Neuronal stem cell (in vitro differentiated cells): ENCODE measurements at regions not wholly inside any gene's neighbourhood (a gene's known extent, or its start where the extent isn't known, plus 50 kb on each side); places are given as distances from the start of the nearest gene placed in this dataset.

Experiments
- DNase-seq: peaks from one replicate; pipeline ENCODE4 v3.0.0-alpha.2; 2013; ENCODE audit warnings: low spot score
- H2AFZ ChIP-seq: one replicate; pipeline ENCODE4 v1.6.1; 2013; ENCODE audit warnings: mild to moderate bottlenecking, low read length, inconsistent platforms
- H2AK5ac ChIP-seq: 2 replicates; pipeline ENCODE4 v1.6.1; 2013; ENCODE audit warnings: low read depth, mild to moderate bottlenecking, inconsistent platforms, low read length, moderate library complexity, mixed read lengths
- H2BK120ac ChIP-seq: 2 replicates; pipeline ENCODE4 v1.6.1; 2013; ENCODE audit warnings: low read depth, mild to moderate bottlenecking, inconsistent platforms, low read length, moderate library complexity, mixed read lengths
- H2BK12ac ChIP-seq: one replicate; pipeline ENCODE4 v1.6.1; 2013; ENCODE audit warnings: low read length, inconsistent platforms
- H2BK15ac ChIP-seq: 2 replicates; pipeline ENCODE4 v1.6.1; 2013; ENCODE audit warnings: mild to moderate bottlenecking, low read length, inconsistent platforms, mixed read lengths
- H2BK5ac ChIP-seq: one replicate; pipeline ENCODE4 v1.6.1; 2013; ENCODE audit warnings: inconsistent platforms, mild to moderate bottlenecking, low read length, moderate library complexity
- H3K14ac ChIP-seq: one replicate; pipeline ENCODE4 v1.6.1; 2013; ENCODE audit warnings: low read length, inconsistent platforms
- H3K18ac ChIP-seq: 2 replicates; pipeline ENCODE4 v1.6.1; 2013; ENCODE audit warnings: low read length, inconsistent platforms
- H3K23ac ChIP-seq: 2 replicates; pipeline ENCODE4 v1.6.1; 2013; ENCODE audit warnings: low read depth, mild to moderate bottlenecking, mixed read lengths, low read length, inconsistent platforms; ENCODE audit not compliant: poor library complexity
- H3K27ac ChIP-seq: replicated peaks from 3 replicates; pipeline ENCODE4 v1.5.1; 2013; ENCODE audit warnings: low read length, inconsistent platforms
- H3K27me3 ChIP-seq, 3 experiments: 2 replicates each; pipeline ENCODE4 v1.6.1; 2013; ENCODE audit warnings: low read length in 3 of 3, mild to moderate bottlenecking in 2 of 3, inconsistent platforms in 1 of 3, low read depth in 1 of 3, mixed read lengths in 1 of 3, moderate library complexity in 1 of 3; ENCODE audit not compliant: control insufficient read depth in 3 of 3, insufficient read depth in 3 of 3
- H3K36me3 ChIP-seq, 2 donors: replicated peaks in 1 of 2; 2 replicates each; pipeline ENCODE4 v1.6.1; 2013; ENCODE audit warnings: low read length in 2 of 2; ENCODE audit not compliant: control insufficient read depth in 2 of 2, insufficient read depth in 2 of 2
- H3K4ac ChIP-seq: 2 replicates; pipeline ENCODE4 v1.6.1; 2013; ENCODE audit warnings: inconsistent platforms, mild to moderate bottlenecking, low read length, moderate library complexity
- H3K4me1 ChIP-seq, 2 donors: 1 replicate in 1 of 2; 2 replicates in 1 of 2; pipeline ENCODE4 v1.6.1; 2013; ENCODE audit warnings: low read length in 2 of 2, low read depth in 1 of 2; ENCODE audit not compliant: control insufficient read depth in 2 of 2, insufficient read depth in 1 of 2
- H3K4me2 ChIP-seq: one replicate; pipeline ENCODE4 v1.6.1; 2013; ENCODE audit warnings: mild to moderate bottlenecking, low read length, inconsistent platforms; ENCODE audit not compliant: insufficient read depth, poor library complexity, severe bottlenecking
- H3K4me3 ChIP-seq, 2 donors: 2 replicates each; pipeline ENCODE4 v1.5.1; 2013; ENCODE audit warnings: low read length in 2 of 2, mild to moderate bottlenecking in 2 of 2, inconsistent platforms in 1 of 2, moderate library complexity in 1 of 2
- H3K79me1 ChIP-seq: one replicate; pipeline ENCODE4 v1.6.1; 2013; ENCODE audit warnings: low read depth, mild to moderate bottlenecking, inconsistent platforms, low read length, moderate library complexity
- H3K9ac ChIP-seq: one replicate; pipeline ENCODE4 v1.6.1; 2013; ENCODE audit warnings: mild to moderate bottlenecking, low read depth, low read length, inconsistent platforms; ENCODE audit not compliant: poor library complexity
- H3K9me3 ChIP-seq, 2 donors: replicated peaks in 1 of 2; 2 replicates each; pipeline versions ENCODE3 to v1.6.1; 2013; ENCODE audit warnings: low read length in 2 of 2, mild to moderate bottlenecking in 2 of 2, inconsistent platforms in 1 of 2, low read depth in 1 of 2, mixed read lengths in 1 of 2, moderate library complexity in 1 of 2; ENCODE audit not compliant: control insufficient read depth in 2 of 2, insufficient read depth in 1 of 2
- H4K8ac ChIP-seq: one replicate; pipeline ENCODE4 v1.6.1; 2013; ENCODE audit warnings: low read depth, mild to moderate bottlenecking, inconsistent platforms, low read length, moderate library complexity
- H4K91ac ChIP-seq: one replicate; pipeline ENCODE4 v1.6.1; 2013; ENCODE audit warnings: low read length, low read depth, mild to moderate bottlenecking, inconsistent platforms; ENCODE audit not compliant: poor library complexity
- WGBS, 2 donors: extraction: QIAGEN DNeasy Blood & Tissue Kit; methylation state at CpG; one replicate each; pipeline ENCODE4 v1.1.7; 2013; ENCODE audit warnings: missing lambda C conversion rate in 2 of 2, mixed read lengths in 1 of 2; ENCODE audit not compliant: insufficient read length in 2 of 2, insufficient replicate concordance in 1 of 2; ENCODE audit errors: extremely low coverage in 2 of 2; 5-methylcytosine and 5-hydroxymethylcytosine counted together

GRCh38 chr1:36728846-36729245 is 246.1 kb upstream of the CSF3R start:
- Histone ChIP-seq H3K4ac (no peak overlapping the region), H2BK12ac (no peak overlapping the region), H3K27ac (no peak overlapping the region), H2AK5ac (peak overlapping the region; percentile 86), H3K9me3 (no peaks in the 10 kb centered on the region), H3K79me1 (no peaks in the 10 kb centered on the region), H3K4me3 (no peak overlapping the region), H2BK5ac (no peak overlapping the region), H3K23ac (no peak overlapping the region), H3K9ac (no peak overlapping the region), H2AFZ (no peak overlapping the region), H2BK120ac (no peak overlapping the region), H3K27me3 (peaks cover 0 to 2% (median 0%) of the 10 kb centered on the region in 3 experiments), H3K14ac (no peak overlapping the region), H3K4me1 (peaks cover 0 to 14% of the 10 kb centered on the region in 2 donors), H3K4me2 (no peak overlapping the region), H4K8ac (no peak overlapping the region), H3K18ac (no peak overlapping the region), H3K36me3 (no peaks in the 10 kb centered on the region), H4K91ac (no peak overlapping the region), H2BK15ac (no peak overlapping the region)
- no peak for DNase-seq
- WGBS, 2 donors = no CpG with 5 or more reads among the region's 6 CpGs

GRCh38 chr1:36728051-36728450 is 245.3 kb upstream of the CSF3R start:
- Histone ChIP-seq H3K36me3 (no peaks in the 10 kb centered on the region), H3K9ac (no peak overlapping the region), H3K79me1 (no peaks in the 10 kb centered on the region), H3K14ac (no peak overlapping the region), H3K27me3 (peaks cover 0 to 2% (median 0%) of the 10 kb centered on the region in 3 experiments), H2BK5ac (no peak overlapping the region), H2AK5ac (no peak overlapping the region), H3K18ac (no peak overlapping the region), H3K4ac (no peak overlapping the region), H2BK15ac (no peak overlapping the region), H3K4me1 (peaks cover 0 to 14% of the 10 kb centered on the region in 2 donors), H3K4me3 (no peak overlapping the region), H3K9me3 (no peaks in the 10 kb centered on the region), H3K4me2 (no peak overlapping the region), H4K91ac (no peak overlapping the region), H3K23ac (no peak overlapping the region), H4K8ac (no peak overlapping the region), H2BK12ac (no peak overlapping the region), H2AFZ (no peak overlapping the region), H3K27ac (no peak overlapping the region), H2BK120ac (no peak overlapping the region)
- no CpG with 5 or more reads among the region's 8 CpGs for WGBS, 2 donors
- no peak for DNase-seq

GRCh38 chr1:36725151-36725550 is 242.4 kb upstream of the CSF3R start:
- WGBS, 2 donors = no CpG with 5 or more reads among the region's 3 CpGs
- Histone ChIP-seq H3K4ac (no peak overlapping the region), H3K14ac (no peak overlapping the region), H3K79me1 (no peaks in the 10 kb centered on the region), H3K27me3 (peaks cover 0 to 2% (median 0%) of the 10 kb centered on the region in 3 experiments), H3K4me1 (peaks cover 0 to 4% of the 10 kb centered on the region in 2 donors), H3K36me3 (no peaks in the 10 kb centered on the region), H3K18ac (no peak overlapping the region), H3K27ac (no peak overlapping the region), H2AK5ac (no peak overlapping the region), H2BK12ac (no peak overlapping the region), H4K91ac (no peak overlapping the region), H3K9me3 (no peaks in the 10 kb centered on the region), H4K8ac (no peak overlapping the region), H2AFZ (no peak overlapping the region), H3K23ac (no peak overlapping the region), H3K9ac (no peak overlapping the region), H3K4me3 (no peak overlapping the region), H2BK5ac (no peak overlapping the region), H3K4me2 (no peak overlapping the region), H2BK15ac (no peak overlapping the region), H2BK120ac (no peak overlapping the region)
- DNase-seq = no peak

- H3K4me2 ChIP-seq = no peak overlapping the region
- peaks cover 0 to 2% (median 0%) of the 10 kb centered on the region in 3 experiments for H3K27me3 ChIP-seq
- no peak overlapping the region for H3K4me3 ChIP-seq
- H3K23ac ChIP-seq = no peak overlapping the region
- WGBS, 2 donors = no CpG with 5 or more reads among the region's 1 CpG
- H3K4me1 ChIP-seq = peaks cover 0 to 2% of the 10 kb centered on the region in 2 donors
- H3K9ac ChIP-seq = no peak overlapping the region
- H3K14ac ChIP-seq = no peak overlapping the region
- H3K79me1 ChIP-seq = no peaks in the 10 kb centered on the region
- DNase-seq = no peak
- H2BK12ac ChIP-seq = no peak overlapping the region
- H2BK15ac ChIP-seq = no peak overlapping the region
- no peak overlapping the region for H2AK5ac ChIP-seq
- no peak overlapping the region for H3K18ac ChIP-seq
- no peaks in the 10 kb centered on the region for H3K36me3 ChIP-seq
- H3K4ac ChIP-seq = no peak overlapping the region
- H3K9me3 ChIP-seq = no peaks in the 10 kb centered on the region
- no peak overlapping the region for H3K27ac ChIP-seq
- no peak overlapping the region for H2AFZ ChIP-seq
- no peak overlapping the region for H4K8ac ChIP-seq
- H4K91ac ChIP-seq = no peak overlapping the region
- no peak overlapping the region for H2BK120ac ChIP-seq
- H2BK5ac ChIP-seq = no peak overlapping the region
These were observed 241.1 kb upstream of the CSF3R start for GRCh38 chr1:36723813-36724212.
